NB4 (cell line): ENCODE measurements at regions not wholly inside any gene's neighbourhood (a gene's known extent, or its start where the extent isn't known, plus 50 kb on each side); places are given as distances from the start of the nearest gene placed in this dataset.

Experiments used
- POLR2A ChIP-seq: IDR thresholded peaks from 2 replicates; pipeline ENCODE4 v1.6.1; 2011; ENCODE audit warnings: mild to moderate bottlenecking; ENCODE audit not compliant: insufficient read length; ENCODE audit errors: extremely low read depth
- TF ChIP-seq, protein P1 (sequence below): IDR thresholded peaks from one replicate; pipeline ENCODE4 v1.5.1; 2012; ENCODE audit warnings: low read depth, low read length

DNA sequence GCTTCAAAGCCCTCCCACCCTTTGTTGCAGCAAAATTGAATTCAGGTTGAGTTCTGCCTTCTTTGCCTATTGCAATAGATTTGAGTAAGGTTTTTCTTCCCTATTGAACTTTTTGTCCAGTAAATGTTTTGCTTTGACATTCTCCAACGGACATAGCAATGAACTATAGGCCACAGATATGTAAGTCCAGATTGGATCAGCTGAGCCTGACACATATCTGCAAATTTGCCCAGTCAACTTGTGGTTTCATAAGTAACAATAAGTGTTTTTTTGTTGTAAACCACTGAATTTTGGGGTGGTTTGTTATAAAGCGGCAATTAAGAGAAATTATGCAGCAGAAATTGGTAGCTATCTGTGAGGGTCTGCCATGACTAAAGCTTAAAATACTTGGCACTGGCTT is 332.1 kb upstream of the SORCS1 start:
- TF ChIP-seq, protein P1, sequence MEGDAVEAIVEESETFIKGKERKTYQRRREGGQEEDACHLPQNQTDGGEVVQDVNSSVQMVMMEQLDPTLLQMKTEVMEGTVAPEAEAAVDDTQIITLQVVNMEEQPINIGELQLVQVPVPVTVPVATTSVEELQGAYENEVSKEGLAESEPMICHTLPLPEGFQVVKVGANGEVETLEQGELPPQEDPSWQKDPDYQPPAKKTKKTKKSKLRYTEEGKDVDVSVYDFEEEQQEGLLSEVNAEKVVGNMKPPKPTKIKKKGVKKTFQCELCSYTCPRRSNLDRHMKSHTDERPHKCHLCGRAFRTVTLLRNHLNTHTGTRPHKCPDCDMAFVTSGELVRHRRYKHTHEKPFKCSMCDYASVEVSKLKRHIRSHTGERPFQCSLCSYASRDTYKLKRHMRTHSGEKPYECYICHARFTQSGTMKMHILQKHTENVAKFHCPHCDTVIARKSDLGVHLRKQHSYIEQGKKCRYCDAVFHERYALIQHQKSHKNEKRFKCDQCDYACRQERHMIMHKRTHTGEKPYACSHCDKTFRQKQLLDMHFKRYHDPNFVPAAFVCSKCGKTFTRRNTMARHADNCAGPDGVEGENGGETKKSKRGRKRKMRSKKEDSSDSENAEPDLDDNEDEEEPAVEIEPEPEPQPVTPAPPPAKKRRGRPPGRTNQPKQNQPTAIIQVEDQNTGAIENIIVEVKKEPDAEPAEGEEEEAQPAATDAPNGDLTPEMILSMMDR, result no peak
- TF ChIP-seq POLR2A, result no peak
